ENCODE measurements at regions not wholly inside any gene's neighbourhood (a gene's known extent, or its start where the extent isn't known, plus 50 kb on each side); places are given as distances from the start of the nearest gene placed in this dataset.

DNA sequence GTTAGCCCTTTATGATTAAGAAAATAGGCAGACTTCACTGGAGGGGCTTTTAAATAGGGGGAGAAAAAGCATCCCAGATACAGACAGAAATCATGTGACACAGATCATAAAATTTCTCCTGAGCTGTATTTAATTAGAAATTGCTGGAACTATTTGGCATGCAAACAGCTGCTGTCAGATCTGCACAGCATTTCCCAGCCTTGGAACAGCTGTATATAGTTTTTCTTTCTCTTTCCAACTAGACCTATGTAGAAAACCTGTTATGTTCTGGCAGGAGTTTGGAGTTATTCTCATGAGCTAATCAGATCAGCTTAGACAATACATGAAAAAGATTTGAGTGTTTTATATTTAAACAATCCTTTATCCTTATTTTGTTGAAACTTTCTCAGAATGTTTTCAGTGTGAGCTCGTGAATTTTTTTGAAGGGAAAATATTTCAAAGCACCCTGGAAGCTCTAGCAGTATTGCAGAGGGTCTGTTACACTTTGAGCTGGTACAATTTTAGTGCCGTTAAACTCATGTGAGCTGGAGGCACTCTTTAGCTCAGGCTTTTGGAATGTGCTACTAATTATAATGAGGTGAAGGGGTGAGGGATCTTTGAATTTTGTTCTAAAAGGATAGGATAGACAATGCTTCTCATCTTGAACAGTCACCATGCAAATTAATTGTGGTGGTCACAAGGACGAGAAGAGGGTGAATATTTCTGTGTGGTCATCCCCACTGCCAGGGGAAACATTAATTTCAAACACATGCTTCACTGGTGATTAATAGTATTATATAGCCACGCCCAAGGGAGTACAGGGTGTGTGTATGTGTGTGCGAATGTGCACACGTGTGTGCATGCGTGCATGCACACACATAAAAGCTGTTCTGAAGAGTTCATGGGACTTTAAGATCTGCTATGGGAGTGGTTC, 239.4 kb upstream of the FBXL7 start:
- ChIA-PET RAD21 (ENCODE audit: unreplicated experiment) (no interaction called here), POLR2A (no interaction called here), CTCF (no interaction called here), SMC1A (ENCODE audit: uncharacterized antibody, unreplicated experiment) (no interaction called here)
- no peak overlapping the region for H3K27ac ChIP-seq (ENCODE audit: control insufficient read depth, insufficient read depth)
- 31% methylated on average over 7 of the region's 7 CpGs for WGBS (ENCODE audit: insufficient coverage, insufficient replicate concordance, low lambda C conversion rate, missing lambda C conversion rate)
- H3K27me3 ChIP-seq (replicated peaks in 1 of 2; ENCODE audit: control insufficient read depth in 2 of 2, insufficient read depth in 2 of 2, low read length in 1 of 2) = no peaks in the 10 kb centered on the region
- in situ Hi-C loops (cut with MboI) = no loop called here
- no peaks in the 10 kb centered on the region for H3K79me2 ChIP-seq (ENCODE audit: control insufficient read depth, insufficient read depth, low read length)
- no peak for TF ChIP-seq SUZ12 (IDR thresholded peaks at IDR 0.05; ENCODE audit: unreplicated experiment)
- no peaks in the 10 kb centered on the region for H4K20me1 ChIP-seq (ENCODE audit: control insufficient read depth, insufficient read depth)
- BruUV-seq (replicated peaks) = no TSS peak
- ATAC-seq = no peak
- no peaks in the 10 kb centered on the region for H3K36me3 ChIP-seq (ENCODE audit: control insufficient read depth in 2 of 2, insufficient read depth in 2 of 2, low read length in 1 of 2)
- H3K4me2 ChIP-seq (ENCODE audit: control insufficient read depth, insufficient read depth) = no peak overlapping the region
- H3K9me3 ChIP-seq (replicated peaks; ENCODE audit: control insufficient read depth, insufficient read depth, low read length) = no peaks in the 10 kb centered on the region
- no peaks in the 10 kb centered on the region for H3K4me1 ChIP-seq (ENCODE audit: control insufficient read depth, insufficient read depth, low read length)
- no peak for FAIRE-seq
- no peak for DNase-seq (ENCODE audit: low read depth, low spot score)
- H2AFZ ChIP-seq (ENCODE audit: control insufficient read depth, low read depth, low read length) = no peak overlapping the region
- no peak overlapping the region for H3K9ac ChIP-seq (ENCODE audit: control insufficient read depth, insufficient read depth, low read length)
- intact Hi-C loops (cut with micrococcal nuclease; ENCODE audit: unreplicated experiment) = no loop called here
- no peak overlapping the region for H3K4me3 ChIP-seq

DNA sequence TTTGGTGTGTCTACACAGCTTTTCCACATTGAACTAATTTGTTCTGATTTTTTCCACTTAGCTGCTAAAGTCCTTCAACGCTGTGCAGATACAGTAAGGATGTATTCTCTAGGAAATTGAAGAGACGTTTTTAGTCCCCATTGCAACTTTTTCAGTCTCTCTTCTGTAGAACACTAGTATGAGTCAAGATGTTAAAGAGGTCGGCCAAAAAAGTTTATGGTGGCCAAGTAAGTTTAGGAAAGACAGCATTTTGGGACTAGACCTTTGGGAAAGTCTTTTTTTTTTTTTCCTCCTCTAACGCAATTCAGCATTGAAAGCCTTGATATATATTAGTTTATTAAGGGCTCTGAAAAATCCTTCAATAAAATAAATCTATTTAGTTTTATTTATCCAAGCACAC, 243.5 kb upstream of the FBXL7 start:
- POLR2A ChIA-PET = no interaction called here
- Histone ChIP-seq H3K9me3 (replicated peaks; ENCODE audit: control insufficient read depth, insufficient read depth, low read length) (no peaks in the 10 kb centered on the region), H3K9ac (ENCODE audit: control insufficient read depth, insufficient read depth, low read length) (no peak overlapping the region), H2AFZ (ENCODE audit: control insufficient read depth, low read depth, low read length) (no peak overlapping the region), H3K79me2 (ENCODE audit: control insufficient read depth, insufficient read depth, low read length) (no peaks in the 10 kb centered on the region), H3K4me2 (ENCODE audit: control insufficient read depth, insufficient read depth) (no peak overlapping the region), H3K4me1 (ENCODE audit: control insufficient read depth, insufficient read depth, low read length) (no peaks in the 10 kb centered on the region), H4K20me1 (ENCODE audit: control insufficient read depth, insufficient read depth) (no peaks in the 10 kb centered on the region), H3K36me3 (ENCODE audit: control insufficient read depth in 2 of 2, insufficient read depth in 2 of 2, low read length in 1 of 2) (no peaks in the 10 kb centered on the region), H3K4me3 (no peak overlapping the region), H3K27me3 (replicated peaks in 1 of 2; ENCODE audit: control insufficient read depth in 2 of 2, insufficient read depth in 2 of 2, low read length in 1 of 2) (no peaks in the 10 kb centered on the region), H3K27ac (ENCODE audit: control insufficient read depth, insufficient read depth) (no peak overlapping the region)
- DNase-seq (ENCODE audit: low read depth, low spot score) = no peak
- SMC1A ChIA-PET (ENCODE audit: uncharacterized antibody, unreplicated experiment) = no interaction called here
- TF ChIP-seq, protein P1, sequence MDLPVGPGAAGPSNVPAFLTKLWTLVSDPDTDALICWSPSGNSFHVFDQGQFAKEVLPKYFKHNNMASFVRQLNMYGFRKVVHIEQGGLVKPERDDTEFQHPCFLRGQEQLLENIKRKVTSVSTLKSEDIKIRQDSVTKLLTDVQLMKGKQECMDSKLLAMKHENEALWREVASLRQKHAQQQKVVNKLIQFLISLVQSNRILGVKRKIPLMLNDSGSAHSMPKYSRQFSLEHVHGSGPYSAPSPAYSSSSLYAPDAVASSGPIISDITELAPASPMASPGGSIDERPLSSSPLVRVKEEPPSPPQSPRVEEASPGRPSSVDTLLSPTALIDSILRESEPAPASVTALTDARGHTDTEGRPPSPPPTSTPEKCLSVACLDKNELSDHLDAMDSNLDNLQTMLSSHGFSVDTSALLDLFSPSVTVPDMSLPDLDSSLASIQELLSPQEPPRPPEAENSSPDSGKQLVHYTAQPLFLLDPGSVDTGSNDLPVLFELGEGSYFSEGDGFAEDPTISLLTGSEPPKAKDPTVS (IDR thresholded peaks at IDR 0.05; ENCODE audit: low read depth, low read length) = no peak
- CTCF ChIA-PET = no interaction called here
- no TSS peak for BruUV-seq (replicated peaks)
- RAD21 ChIA-PET (ENCODE audit: unreplicated experiment) = no interaction called here
- no peak for ATAC-seq
- in situ Hi-C loops (cut with MboI) = no loop called here
- WGBS (ENCODE audit: insufficient coverage, insufficient replicate concordance, low lambda C conversion rate, missing lambda C conversion rate) = 18% methylated on average over 4 of the region's 4 CpGs
- FAIRE-seq = no peak
- intact Hi-C loops (cut with micrococcal nuclease; ENCODE audit: unreplicated experiment) = no loop called here
